ENCODE measurements at regions not wholly inside any gene's neighbourhood (a gene's known extent, or its start where the extent isn't known, plus 50 kb on each side); places are given as distances from the start of the nearest gene placed in this dataset.

- H3K27me3 ChIP-seq = no peaks in the 10 kb centered on the region
- no peaks in the 10 kb centered on the region for H3K9me3 ChIP-seq
- no peaks in the 10 kb centered on the region for H3K36me3 ChIP-seq
- TF ChIP-seq CTCF (IDR thresholded peaks at IDR 0.05) = no peak
- no peak for TF ChIP-seq POLR2A (IDR thresholded peaks at IDR 0.05)
- DNase-seq = no peak
- H3K27ac ChIP-seq = no peak overlapping the region
- H3K4me3 ChIP-seq = no peak overlapping the region
- no peaks in the 10 kb centered on the region for H3K4me1 ChIP-seq
Observed at GRCh38 chr2:180156651-180157050, 149.6 kb upstream of the CWC22 start.

GRCh38 chr2:180150606-180151005, 143.5 kb upstream of the CWC22 start:
- Histone ChIP-seq H3K36me3 (no peaks in the 10 kb centered on the region), H3K4me1 (no peaks in the 10 kb centered on the region), H3K9me3 (no peaks in the 10 kb centered on the region), H3K27me3 (no peaks in the 10 kb centered on the region), H3K4me3 (no peak overlapping the region), H3K27ac (no peak overlapping the region)
- TF ChIP-seq POLR2A (IDR thresholded peaks at IDR 0.05) (no peak), CTCF (IDR thresholded peaks at IDR 0.05) (no peak)
- DNase-seq = no peak

- H3K9me3 ChIP-seq = no peaks in the 10 kb centered on the region
- no peak overlapping the region for H3K4me3 ChIP-seq
- no peaks in the 10 kb centered on the region for H3K36me3 ChIP-seq
- H3K27me3 ChIP-seq = no peaks in the 10 kb centered on the region
- no peak for DNase-seq
- TF ChIP-seq POLR2A (IDR thresholded peaks at IDR 0.05) (no peak), CTCF (IDR thresholded peaks at IDR 0.05) (no peak)
- no peak overlapping the region for H3K27ac ChIP-seq
- H3K4me1 ChIP-seq = no peaks in the 10 kb centered on the region
Observed at GRCh38 chr2:180146541-180146940, 139.4 kb upstream of the CWC22 start.

DNA sequence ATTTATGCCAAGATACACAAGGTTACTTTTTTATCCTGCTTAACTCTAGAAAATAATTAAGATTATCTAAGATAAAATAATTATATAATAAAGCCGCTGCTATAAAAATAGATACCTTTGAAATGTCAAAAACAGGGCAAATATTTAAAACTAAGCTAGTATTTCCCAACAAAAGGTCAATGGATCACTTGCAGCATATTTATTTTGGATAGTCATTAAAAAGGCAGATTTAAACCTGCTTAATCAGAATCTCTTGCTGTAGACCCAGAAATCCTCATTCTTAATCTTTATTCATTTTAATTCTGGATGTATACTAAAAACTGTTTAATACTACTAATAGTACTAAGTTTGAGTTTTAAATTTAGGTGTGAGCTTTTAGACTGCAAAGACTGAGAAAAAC, 139.0 kb upstream of the CWC22 start:
- TF ChIP-seq POLR2A (IDR thresholded peaks at IDR 0.05) (no peak), CTCF (IDR thresholded peaks at IDR 0.05) (no peak)
- H3K27me3 ChIP-seq = no peaks in the 10 kb centered on the region
- H3K4me1 ChIP-seq = no peaks in the 10 kb centered on the region
- H3K36me3 ChIP-seq = no peaks in the 10 kb centered on the region
- H3K4me3 ChIP-seq = no peak overlapping the region
- H3K9me3 ChIP-seq = no peaks in the 10 kb centered on the region
- H3K27ac ChIP-seq = no peak overlapping the region
- no peak for DNase-seq

GRCh38 chr2:180145163-180145562, 138.1 kb upstream of the CWC22 start:
- TF ChIP-seq CTCF (IDR thresholded peaks at IDR 0.05) (no peak), POLR2A (IDR thresholded peaks at IDR 0.05) (no peak)
- H3K27ac ChIP-seq = no peak overlapping the region
- no peaks in the 10 kb centered on the region for H3K36me3 ChIP-seq
- no peaks in the 10 kb centered on the region for H3K27me3 ChIP-seq
- no peaks in the 10 kb centered on the region for H3K9me3 ChIP-seq
- no peak for DNase-seq
- H3K4me1 ChIP-seq = no peaks in the 10 kb centered on the region
- H3K4me3 ChIP-seq = no peak overlapping the region

- DNase-seq = no peak
- no peak overlapping the region for H3K27ac ChIP-seq
- no peak overlapping the region for H3K4me3 ChIP-seq
- no peaks in the 10 kb centered on the region for H3K36me3 ChIP-seq
- H3K4me1 ChIP-seq = no peaks in the 10 kb centered on the region
- H3K9me3 ChIP-seq = no peaks in the 10 kb centered on the region
- H3K27me3 ChIP-seq = no peaks in the 10 kb centered on the region
- no peak for TF ChIP-seq POLR2A (IDR thresholded peaks at IDR 0.05)
- TF ChIP-seq CTCF (IDR thresholded peaks at IDR 0.05) = no peak
Observed at GRCh38 chr2:180144338-180144813, 137.3 kb upstream of the CWC22 start.

Measured in Peyer's patch (tissue), 4 donors.